Endothelial cell (in vitro differentiated cells): ENCODE measurements at regions not wholly inside any gene's neighbourhood (a gene's known extent, or its start where the extent isn't known, plus 50 kb on each side); places are given as distances from the start of the nearest gene placed in this dataset.

Source experiments
- DNase-seq: peaks from one replicate; pipeline ENCODE4 v3.0.0; 2021; ENCODE audit warnings: low spot score
- H3K27ac Mint-ChIP-seq: one replicate; pipeline ENCODE4 v1.8.0; 2021; ENCODE audit warnings: mixed read lengths, inconsistent platforms; ENCODE audit not compliant: unreplicated experiment
- H3K27me3 Mint-ChIP-seq: one replicate; pipeline ENCODE4 v1.8.0; 2021; ENCODE audit warnings: mild to moderate bottlenecking, moderate library complexity, mixed read lengths, inconsistent platforms; ENCODE audit not compliant: unreplicated experiment
- H3K36me3 Mint-ChIP-seq: one replicate; pipeline ENCODE4 v1.8.0; 2021; ENCODE audit warnings: mild to moderate bottlenecking, low read depth, mixed read lengths, inconsistent platforms; ENCODE audit not compliant: unreplicated experiment
- H3K4me1 Mint-ChIP-seq: one replicate; pipeline ENCODE4 v1.8.0; 2021; ENCODE audit warnings: mild to moderate bottlenecking, mixed read lengths, inconsistent platforms; ENCODE audit not compliant: unreplicated experiment
- H3K4me3 Mint-ChIP-seq: one replicate; pipeline ENCODE4 v1.8.0; 2021; ENCODE audit warnings: mild to moderate bottlenecking, mixed read lengths, inconsistent platforms; ENCODE audit not compliant: unreplicated experiment
- H3K9me3 Mint-ChIP-seq: one replicate; pipeline ENCODE4 v1.8.0; 2021; ENCODE audit warnings: mixed read lengths, inconsistent platforms; ENCODE audit not compliant: unreplicated experiment
- TF ChIP-seq, protein P1 (sequence below): fragments of 200-600 bp; sonication (generic); IDR thresholded peaks from one replicate; pipeline ENCODE4 v1.5.0; 2021; ENCODE audit warnings: antibody characterized with exemption; ENCODE audit not compliant: unreplicated experiment

DNA sequence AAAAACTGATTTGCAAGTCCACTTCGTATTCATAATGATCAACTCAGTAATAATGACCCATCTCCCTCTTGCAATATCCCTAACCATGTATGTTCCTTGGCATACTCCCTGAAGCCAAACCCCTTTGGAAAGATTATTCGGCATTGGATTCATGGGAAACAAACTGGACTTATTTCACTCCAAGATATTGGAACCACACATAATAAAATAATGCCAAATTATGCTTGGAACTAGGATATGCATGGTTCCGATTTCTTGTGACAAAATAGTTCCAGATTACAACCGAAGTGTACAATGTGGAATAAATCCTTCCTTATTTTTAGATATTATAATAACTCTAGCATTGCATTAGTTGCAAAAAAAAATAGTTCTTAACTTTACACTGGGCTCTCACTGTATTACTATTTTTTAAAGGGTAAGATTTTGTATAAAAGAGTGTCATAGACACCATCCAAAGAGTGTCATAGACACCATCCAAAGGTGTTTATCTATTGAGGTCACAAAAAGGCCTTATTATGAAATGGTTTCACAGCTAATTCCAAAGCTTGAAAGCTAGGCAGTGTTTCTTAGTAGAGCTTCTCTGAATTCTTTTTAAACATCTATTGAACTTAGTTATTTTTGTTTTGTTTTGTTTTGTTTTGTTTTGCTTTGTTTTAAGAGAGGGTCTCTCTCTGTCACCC lies 410.9 kb upstream of the JARID2 start:
- Mint-ChIP-seq H3K9me3 (no peaks in the 10 kb centered on the region), H3K4me3 (no peak overlapping the region), H3K4me1 (peaks cover 39% of the 10 kb centered on the region), H3K36me3 (peaks cover 6% of the 10 kb centered on the region), H3K27me3 (peaks cover 4% of the 10 kb centered on the region), H3K27ac (no peak overlapping the region)
- TF ChIP-seq, protein P1, sequence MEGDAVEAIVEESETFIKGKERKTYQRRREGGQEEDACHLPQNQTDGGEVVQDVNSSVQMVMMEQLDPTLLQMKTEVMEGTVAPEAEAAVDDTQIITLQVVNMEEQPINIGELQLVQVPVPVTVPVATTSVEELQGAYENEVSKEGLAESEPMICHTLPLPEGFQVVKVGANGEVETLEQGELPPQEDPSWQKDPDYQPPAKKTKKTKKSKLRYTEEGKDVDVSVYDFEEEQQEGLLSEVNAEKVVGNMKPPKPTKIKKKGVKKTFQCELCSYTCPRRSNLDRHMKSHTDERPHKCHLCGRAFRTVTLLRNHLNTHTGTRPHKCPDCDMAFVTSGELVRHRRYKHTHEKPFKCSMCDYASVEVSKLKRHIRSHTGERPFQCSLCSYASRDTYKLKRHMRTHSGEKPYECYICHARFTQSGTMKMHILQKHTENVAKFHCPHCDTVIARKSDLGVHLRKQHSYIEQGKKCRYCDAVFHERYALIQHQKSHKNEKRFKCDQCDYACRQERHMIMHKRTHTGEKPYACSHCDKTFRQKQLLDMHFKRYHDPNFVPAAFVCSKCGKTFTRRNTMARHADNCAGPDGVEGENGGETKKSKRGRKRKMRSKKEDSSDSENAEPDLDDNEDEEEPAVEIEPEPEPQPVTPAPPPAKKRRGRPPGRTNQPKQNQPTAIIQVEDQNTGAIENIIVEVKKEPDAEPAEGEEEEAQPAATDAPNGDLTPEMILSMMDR: no peak
- DNase-seq: no peak

DNA sequence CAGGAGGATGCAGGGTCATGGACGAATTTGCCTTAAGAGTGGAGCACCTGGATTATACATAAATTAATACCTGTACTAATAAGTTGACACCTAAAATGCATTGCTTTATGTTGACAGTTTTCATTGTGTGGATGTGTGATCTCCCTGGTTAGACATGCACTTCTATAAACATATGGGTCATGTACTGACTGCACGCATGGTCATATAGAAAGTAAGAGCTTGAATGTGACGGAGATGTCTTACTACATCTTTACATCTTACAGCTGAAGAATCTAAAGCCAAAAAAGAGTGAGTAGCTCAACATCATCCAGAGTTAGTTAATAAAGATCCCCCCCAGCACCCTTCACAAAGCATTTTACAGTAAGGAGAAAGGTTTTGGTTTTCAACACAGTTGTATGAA lies 408.4 kb upstream of the JARID2 start:
- Mint-ChIP-seq H3K4me3 (no peak overlapping the region), H3K27ac (peak overlapping the region; percentile 94), H3K4me1 (peaks cover 28% of the 10 kb centered on the region), H3K9me3 (no peaks in the 10 kb centered on the region), H3K27me3 (peaks cover 3% of the 10 kb centered on the region), H3K36me3 (no peaks in the 10 kb centered on the region)
- TF ChIP-seq, protein P1: no peak
- DNase-seq: no peak

DNA sequence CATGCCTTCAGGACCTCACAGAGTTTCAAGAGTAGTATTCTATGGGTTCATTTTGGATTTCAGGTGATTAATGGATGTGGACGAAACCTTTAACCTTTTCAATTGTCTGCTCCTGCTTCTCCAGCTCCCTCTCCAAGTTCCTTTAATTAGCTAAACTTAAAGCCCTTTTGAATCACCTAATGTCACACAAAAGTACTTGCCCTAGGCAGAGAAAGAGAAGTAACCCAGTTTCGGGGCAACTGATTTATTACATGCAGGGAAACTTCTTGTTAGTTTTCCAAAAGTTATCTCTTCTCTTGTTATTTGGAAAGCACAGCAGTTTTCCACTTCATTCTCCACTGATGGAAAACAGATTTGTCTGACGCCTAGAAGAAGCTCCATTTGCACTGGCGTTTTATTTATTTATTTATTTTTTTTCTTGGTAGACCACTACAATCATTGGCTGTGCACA lies 407.7 kb upstream of the JARID2 start:
- Mint-ChIP-seq H3K36me3 (no peaks in the 10 kb centered on the region), H3K4me1 (peaks cover 28% of the 10 kb centered on the region)
- no peak for DNase-seq

DNA sequence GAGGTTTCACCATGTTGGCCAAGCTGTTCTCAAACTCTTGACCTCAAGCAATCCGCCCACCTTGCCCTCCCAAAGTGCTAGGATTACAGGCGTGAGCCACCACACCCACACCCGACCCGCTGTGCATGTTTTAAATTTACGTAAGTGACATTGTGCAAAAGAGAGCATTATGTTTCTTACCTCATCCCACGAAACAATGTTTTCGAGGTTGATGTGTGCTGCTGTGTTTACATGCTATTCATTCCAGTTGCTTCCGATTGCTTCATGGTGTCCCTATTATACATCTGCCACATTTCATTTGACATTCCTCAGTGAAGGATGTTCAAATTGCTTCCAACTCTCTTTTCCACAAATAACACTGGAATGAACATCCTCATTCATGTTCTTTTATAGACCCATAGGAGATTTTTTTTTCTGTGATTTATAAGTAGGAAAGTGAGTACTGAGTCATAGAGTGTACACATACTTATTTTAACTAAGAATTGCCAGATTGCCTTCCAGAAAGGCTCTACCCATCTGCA lies 403.9 kb upstream of the JARID2 start:
- H3K27me3 Mint-ChIP-seq: peaks cover 3% of the 10 kb centered on the region
- DNase-seq: no peak
- H3K9me3 Mint-ChIP-seq: no peaks in the 10 kb centered on the region
- no peak overlapping the region for H3K4me3 Mint-ChIP-seq
- TF ChIP-seq, protein P1: no peak
- H3K36me3 Mint-ChIP-seq: no peaks in the 10 kb centered on the region
- peaks cover 19% of the 10 kb centered on the region for H3K4me1 Mint-ChIP-seq
- no peak overlapping the region for H3K27ac Mint-ChIP-seq

More for the DNA sequence above, 407.7 kb upstream of the JARID2 start:
- H3K27me3 Mint-ChIP-seq: peaks cover 3% of the 10 kb centered on the region
- no peak overlapping the region for H3K4me3 Mint-ChIP-seq
- no peaks in the 10 kb centered on the region for H3K9me3 Mint-ChIP-seq
- H3K27ac Mint-ChIP-seq: no peak overlapping the region
- TF ChIP-seq, protein P1: no peak

DNA sequence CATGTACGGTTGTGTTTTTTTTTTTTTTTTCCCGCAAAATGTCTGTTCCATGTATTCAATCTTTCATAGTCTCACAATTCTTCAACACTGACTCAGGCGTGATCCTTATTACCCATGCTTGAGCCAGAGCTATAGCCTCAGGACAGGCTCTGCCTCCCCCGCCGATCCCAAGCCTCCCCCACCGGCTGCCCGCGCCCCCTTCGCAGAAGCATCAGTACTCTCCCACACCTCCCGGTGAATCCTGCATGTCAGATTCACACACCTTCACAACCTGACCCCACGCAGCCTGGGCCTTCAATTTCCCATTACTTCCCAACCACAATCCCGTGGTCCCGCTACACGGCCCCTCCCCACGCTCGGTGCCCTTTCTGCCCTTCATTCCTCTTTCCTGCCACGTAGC lies 401.5 kb upstream of the JARID2 start:
- H3K9me3 Mint-ChIP-seq: no peaks in the 10 kb centered on the region
- H3K4me1 Mint-ChIP-seq: no peaks in the 10 kb centered on the region
- no peak overlapping the region for H3K27ac Mint-ChIP-seq
- TF ChIP-seq, protein P1: no peak
- no peak for DNase-seq
- no peak overlapping the region for H3K4me3 Mint-ChIP-seq
- H3K27me3 Mint-ChIP-seq: no peaks in the 10 kb centered on the region
- H3K36me3 Mint-ChIP-seq: no peaks in the 10 kb centered on the region
